HepG2 (cell line): ENCODE measurements at regions not wholly inside any gene's neighbourhood (a gene's known extent, or its start where the extent isn't known, plus 50 kb on each side); places are given as distances from the start of the nearest gene placed in this dataset.

Source experiments
- ATAC-seq: fragments of 200-7000 bp; cut with Tn5 transposase; 3 replicates; pipeline ENCODE4 v1.9.1; 2020; ENCODE audit warnings: mild to moderate bottlenecking, moderate library complexity
- BruUV-seq: library from RNA; stranded (reverse); fragments of 400-500 nt; replicated peaks from 2 replicates; lab custom pipeline; 2021; lab: Mats Ljungman, UMichigan
- CTCF ChIA-PET: fragments of 300-600 bp; formaldehyde crosslinking; extraction: SDS; loops from one replicate; lab custom pipeline; 2021; ENCODE audit warnings: low total read pairs, inconsistent platforms, low intra/inter-chr PET ratio; lab: Yijun Ruan, JAX
- POLR2A ChIA-PET: fragments of 350-600 bp; sonication (Branson Sonifier 250); formaldehyde crosslinking; loops from one replicate; lab custom pipeline; 2020; ENCODE audit warnings: antibody characterized with exemption, inconsistent platforms; lab: Yijun Ruan, JAX
- DNase-seq: peaks from one replicate; pipeline ENCODE4 v3.0.0-alpha.2; 2015; ENCODE audit warnings: low spot score
- FAIRE-seq: peaks from 3 replicates; lab custom pipeline; 2011; peaks lifted over from hg19 to GRCh38; lab: Jason Lieb, UNC
- H2AFZ ChIP-seq: one replicate; pipeline ENCODE4 v1.6.1; 2011; ENCODE audit warnings: low read length, inconsistent platforms
- H3K27ac ChIP-seq: fragments of 300-600 bp; 3 replicates; pipeline ENCODE4 v1.8.0; 2011; ENCODE audit warnings: mixed run types, mild to moderate bottlenecking, mixed read lengths, low read length, inconsistent platforms; ENCODE audit not compliant: insufficient read depth; ENCODE audit errors: extremely low read length
- H3K27me3 ChIP-seq, 2 experiments: fragments of 200-600 bp in 1 of 2; 2 replicates in 1 of 2; 3 replicates in 1 of 2; pipeline versions ENCODE4 v1.6.0 to v1.8.0; 2011; ENCODE audit warnings: low read length in 2 of 2, mild to moderate bottlenecking in 2 of 2, moderate library complexity in 2 of 2, inconsistent platforms in 1 of 2; ENCODE audit not compliant: insufficient read depth in 2 of 2, control insufficient read depth in 1 of 2
- H3K36me3 ChIP-seq, 2 experiments: fragments of 200-600 bp in 1 of 2; replicated peaks in 1 of 2; 2 replicates in 1 of 2; 3 replicates in 1 of 2; pipeline versions ENCODE4 v1.5.1 to v1.8.0; 2011; ENCODE audit warnings: low read length in 2 of 2, inconsistent platforms in 1 of 2; ENCODE audit not compliant: insufficient read depth in 2 of 2, control insufficient read depth in 1 of 2
- H3K4me1 ChIP-seq: 2 replicates; pipeline ENCODE4 v1.5.1; 2012; ENCODE audit warnings: low read length, inconsistent platforms; ENCODE audit not compliant: insufficient read depth
- H3K4me2 ChIP-seq: 2 replicates; pipeline ENCODE4 v1.6.0; 2011; ENCODE audit warnings: low read depth, low read length, inconsistent platforms
- H3K4me3 ChIP-seq, 3 experiments: fragments of 200-600 bp in 1 of 3; sonication (generic), shearing (Covaris generic) in 1 of 3; replicated peaks in 1 of 3; 2 replicates each; pipeline ENCODE4 v1.5.1; 2011 to 2016; ENCODE audit warnings: low read length in 3 of 3, inconsistent platforms in 2 of 3, low read depth in 2 of 3, mild to moderate bottlenecking in 2 of 3, control low read depth in 1 of 3, mixed read lengths in 1 of 3; ENCODE audit not compliant: insufficient read depth in 1 of 3
- H3K79me2 ChIP-seq: one replicate; pipeline ENCODE4 v1.6.1; 2011; ENCODE audit warnings: low read length, inconsistent platforms; ENCODE audit not compliant: insufficient read depth
- H3K9ac ChIP-seq: 2 replicates; pipeline ENCODE4 v1.6.0; 2011; ENCODE audit warnings: mild to moderate bottlenecking, low read depth, low read length, inconsistent platforms; ENCODE audit not compliant: insufficient read depth
- H3K9me3 ChIP-seq: 2 replicates; pipeline ENCODE4 v1.5.1; 2012; ENCODE audit warnings: mild to moderate bottlenecking, low read length
- H4K20me1 ChIP-seq: 2 replicates; pipeline ENCODE4 v1.6.0; 2011; ENCODE audit warnings: inconsistent platforms, mild to moderate bottlenecking, low read length, moderate library complexity; ENCODE audit not compliant: insufficient read depth
- ETV6 ChIP-seq: sonication (generic); formaldehyde crosslinking; conservative IDR thresholded peaks from 2 replicates; pipeline ENCODE4 v1.4.0; 2020; ENCODE audit warnings: missing genetic modification reagents
- IRF2 ChIP-seq: IDR thresholded peaks from 2 replicates; pipeline ENCODE4 v1.6.1; 2018; ENCODE audit warnings: missing genetic modification reagents, missing compliant biosample characterization
- POLR2G ChIP-seq: fragments of 200-400 bp; formaldehyde crosslinking; IDR thresholded peaks from 2 replicates; pipeline ENCODE4 v1.6.1; 2018; ENCODE audit warnings: mild to moderate bottlenecking, low read depth, low read length, moderate library complexity
- PTBP1 ChIP-seq: fragments of 200-400 bp; formaldehyde crosslinking; IDR thresholded peaks from 2 replicates; pipeline ENCODE4 v1.6.1; 2018; ENCODE audit warnings: low read length, low read depth; ENCODE audit not compliant: poor library complexity, severe bottlenecking
- SMARCE1 ChIP-seq: fragments of 450-650 bp; IDR thresholded peaks from 2 replicates; pipeline ENCODE4 v1.6.1; 2017; ENCODE audit warnings: borderline replicate concordance
- TAF15 ChIP-seq: fragments of 200-400 bp; formaldehyde crosslinking; IDR thresholded peaks from one replicate; pipeline ENCODE4 v1.6.1; 2018; ENCODE audit warnings: mild to moderate bottlenecking, low read depth, low read length; ENCODE audit not compliant: poor library complexity, severe bottlenecking
- ZNF121 ChIP-seq: sonication (generic); formaldehyde crosslinking; IDR thresholded peaks from 2 replicates; pipeline ENCODE4 v1.5.0; 2020; ENCODE audit warnings: mild to moderate bottlenecking, missing genetic modification reagents
- ZNF317 ChIP-seq: sonication (generic); formaldehyde crosslinking; IDR thresholded peaks from 2 replicates; pipeline ENCODE4 v1.5.0; 2020; ENCODE audit warnings: mild to moderate bottlenecking, missing genetic modification reagents
- ZNF382 ChIP-seq: sonication (generic); formaldehyde crosslinking; IDR thresholded peaks from 2 replicates; pipeline ENCODE4 v1.5.0; 2020; ENCODE audit warnings: missing genetic modification reagents, mild to moderate bottlenecking, borderline replicate concordance
- ZNF709 ChIP-seq: sonication (generic); formaldehyde crosslinking; IDR thresholded peaks from 2 replicates; pipeline ENCODE4 v1.5.0; 2020; ENCODE audit warnings: mild to moderate bottlenecking, missing genetic modification reagents
- WGBS: methylation state at CpG from one replicate; pipeline ENCODE4 v1.1.6; 2017; ENCODE audit warnings: low lambda C conversion rate; 5-methylcytosine and 5-hydroxymethylcytosine counted together
- in situ Hi-C: cut with HindIII; loops from 2 replicates; pipeline ENCODE4 v1.10.0; 2017; ENCODE audit warnings: low pct_unique_long_range_greater_than_20kb; ENCODE audit not compliant: extremely low pct_ligation_motif_present
- intact Hi-C: fragments of 100-400 bp; cut with micrococcal nuclease; formaldehyde crosslinking; loops from one replicate; pipeline ENCODE4 v1.10.0; 2022; ENCODE audit not compliant: unreplicated experiment
- TF ChIP-seq, protein P1 (sequence below): sonication (generic); formaldehyde crosslinking; IDR thresholded peaks from 2 replicates; pipeline ENCODE4 v1.5.1; 2020; ENCODE audit warnings: mild to moderate bottlenecking, missing genetic modification reagents
- TF ChIP-seq, protein P2 (sequence below): sonication (generic); formaldehyde crosslinking; IDR thresholded peaks from 2 replicates; pipeline ENCODE4 v1.8.1; 2023; ENCODE audit warnings: missing genetic modification reagents, inconsistent platforms, borderline replicate concordance

DNA sequence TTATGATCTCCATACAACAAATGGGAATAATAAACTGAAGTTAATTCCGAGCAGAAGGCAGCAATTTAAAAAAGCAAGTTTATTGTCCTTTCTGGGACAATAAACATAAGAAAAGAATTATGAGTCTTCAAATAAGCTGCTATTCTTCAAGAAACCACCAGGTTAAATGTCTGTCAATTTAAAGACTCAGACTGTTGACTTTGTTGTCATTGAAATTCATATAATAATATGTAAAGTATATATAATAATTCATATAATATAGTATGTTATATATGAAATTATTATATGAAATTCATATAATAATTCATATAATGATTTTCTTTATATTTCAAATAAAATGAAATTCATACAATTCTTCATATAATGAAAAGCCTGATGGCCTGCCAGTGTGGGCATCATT lies 497.5 kb upstream of the RGMB start:
- Histone ChIP-seq H3K4me3 (no peak overlapping the region), H3K27me3 (no peaks in the 10 kb centered on the region; a peak in 1 of 5 replicates), H3K36me3 (no peaks in the 10 kb centered on the region), H4K20me1 (no peaks in the 10 kb centered on the region), H3K27ac (no peak overlapping the region), H3K4me1 (no peaks in the 10 kb centered on the region), H2AFZ (no peak overlapping the region), H3K4me2 (no peak overlapping the region), H3K9ac (no peak overlapping the region), H3K9me3 (no peaks in the 10 kb centered on the region), H3K79me2 (no peaks in the 10 kb centered on the region)
- DNase-seq (no peak), ATAC-seq (no peak), FAIRE-seq (no peak)
- CTCF ChIA-PET: no interaction called here
- TF ChIP-seq, protein P1, sequence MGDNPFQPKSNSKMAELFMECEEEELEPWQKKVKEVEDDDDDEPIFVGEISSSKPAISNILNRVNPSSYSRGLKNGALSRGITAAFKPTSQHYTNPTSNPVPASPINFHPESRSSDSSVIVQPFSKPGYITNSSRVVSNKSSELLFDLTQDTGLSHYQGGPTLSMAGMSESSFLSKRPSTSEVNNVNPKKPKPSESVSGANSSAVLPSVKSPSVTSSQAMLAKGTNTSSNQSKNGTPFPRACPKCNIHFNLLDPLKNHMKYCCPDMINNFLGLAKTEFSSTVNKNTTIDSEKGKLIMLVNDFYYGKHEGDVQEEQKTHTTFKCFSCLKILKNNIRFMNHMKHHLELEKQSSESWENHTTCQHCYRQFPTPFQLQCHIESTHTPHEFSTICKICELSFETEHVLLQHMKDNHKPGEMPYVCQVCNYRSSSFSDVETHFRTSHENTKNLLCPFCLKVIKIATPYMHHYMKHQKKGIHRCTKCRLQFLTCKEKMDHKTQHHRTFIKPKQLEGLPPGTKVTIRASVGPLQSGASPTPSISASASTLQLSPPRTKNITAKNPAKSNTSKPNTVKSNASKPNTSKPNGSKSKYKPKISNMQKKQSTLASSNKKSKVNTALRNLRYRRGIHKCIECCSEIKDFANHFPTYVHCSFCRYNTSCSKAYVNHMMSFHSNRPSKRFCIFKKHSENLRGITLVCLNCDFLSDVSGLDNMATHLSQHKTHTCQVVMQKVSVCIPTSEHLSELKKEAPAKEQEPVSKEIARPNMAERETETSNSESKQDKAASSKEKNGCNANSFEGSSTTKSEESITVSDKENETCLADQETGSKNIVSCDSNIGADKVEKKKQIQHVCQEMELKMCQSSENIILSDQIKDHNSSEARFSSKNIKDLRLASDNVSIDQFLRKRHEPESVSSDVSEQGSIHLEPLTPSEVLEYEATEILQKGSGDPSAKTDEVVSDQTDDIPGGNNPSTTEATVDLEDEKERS (CRISPR knock-in tag): no peak
- TF ChIP-seq ZNF709 (no peak), IRF2 (CRISPR knock-in tag) (no peak), POLR2G (no peak), TAF15 (no peak), ETV6 (no peak), SMARCE1 (no peak), ZNF121 (no peak), ZNF317 (CRISPR knock-in tag) (no peak), ZNF382 (no peak), PTBP1 (no peak)
- TF ChIP-seq, protein P2, sequence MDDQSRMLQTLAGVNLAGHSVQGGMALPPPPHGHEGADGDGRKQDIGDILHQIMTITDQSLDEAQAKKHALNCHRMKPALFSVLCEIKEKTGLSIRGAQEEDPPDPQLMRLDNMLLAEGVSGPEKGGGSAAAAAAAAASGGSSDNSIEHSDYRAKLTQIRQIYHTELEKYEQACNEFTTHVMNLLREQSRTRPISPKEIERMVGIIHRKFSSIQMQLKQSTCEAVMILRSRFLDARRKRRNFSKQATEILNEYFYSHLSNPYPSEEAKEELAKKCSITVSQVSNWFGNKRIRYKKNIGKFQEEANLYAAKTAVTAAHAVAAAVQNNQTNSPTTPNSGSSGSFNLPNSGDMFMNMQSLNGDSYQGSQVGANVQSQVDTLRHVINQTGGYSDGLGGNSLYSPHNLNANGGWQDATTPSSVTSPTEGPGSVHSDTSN (CRISPR knock-in tag): no peak
- WGBS: 0% methylated on average over 1 of the region's 1 CpG
- POLR2A ChIA-PET: no interaction called here
- intact Hi-C loops: no loop called here
- no TSS peak for BruUV-seq
- in situ Hi-C loops: no loop called here
